Stimulated activated effector memory CD8-positive, alpha-beta T cell treated with anti-CD3 and anti-CD28 coated beads, Interleukin-12 subunit alpha, Interleukin-12 subunit beta, amount 100 ng/mL, for 72 hours (primary cell): ENCODE measurements at regions not wholly inside any gene's neighbourhood (a gene's known extent, or its start where the extent isn't known, plus 50 kb on each side); places are given as distances from the start of the nearest gene placed in this dataset.
"Not testable (repeated sequence)": the region's sequence is repeated elsewhere in the genome, so short reads cannot be mapped to it uniquely, and the experiment has no call there.

Source experiments
- ATAC-seq: fragments of 150-1000 bp; cut with Tn5 transposase; 2 replicates; pipeline ENCODE4 v1.10.0; 2021
- DNase-seq, 2 donors: peaks; one replicate each; pipeline ENCODE4 v3.0.0; 2021 to 2022; ENCODE audit warnings: low spot score in 2 of 2
- H3K27ac Mint-ChIP-seq: one replicate; pipeline ENCODE4 v1.8.0; 2022; ENCODE audit warnings: mild to moderate bottlenecking, mixed read lengths
- H3K36me3 Mint-ChIP-seq: one replicate; pipeline ENCODE4 v1.8.0; 2022; ENCODE audit warnings: mild to moderate bottlenecking, mixed read lengths
- H3K4me1 Mint-ChIP-seq: one replicate; pipeline ENCODE4 v1.8.0; 2022; ENCODE audit warnings: mixed read lengths
- H3K4me3 Mint-ChIP-seq: one replicate; pipeline ENCODE4 v1.8.0; 2022; ENCODE audit warnings: mild to moderate bottlenecking, mixed read lengths
- H3K9me3 Mint-ChIP-seq: one replicate; pipeline ENCODE4 v1.8.0; 2022; ENCODE audit warnings: mixed read lengths

- no peak for ATAC-seq
Measured at GRCh38 chr7:81264116-81264515, 345.3 kb upstream of the SEMA3C start.

GRCh38 chr7:81260152-81260551 is 341.3 kb upstream of the SEMA3C start:
- no peaks in the 10 kb centered on the region for H3K36me3 Mint-ChIP-seq
- H3K9me3 Mint-ChIP-seq, result peaks cover 31% of the 10 kb centered on the region
- H3K4me3 Mint-ChIP-seq, result no peak overlapping the region
- no peak overlapping the region for H3K27ac Mint-ChIP-seq
- ATAC-seq (no peak), DNase-seq (no peak)
- no peaks in the 10 kb centered on the region for H3K4me1 Mint-ChIP-seq

More at GRCh38 chr7:81264116-81264515, 345.3 kb upstream of the SEMA3C start:
- Mint-ChIP-seq H3K9me3 (peaks cover 22% of the 10 kb centered on the region), H3K4me1 (no peaks in the 10 kb centered on the region), H3K36me3 (no peaks in the 10 kb centered on the region), H3K27ac (no peak overlapping the region), H3K4me3 (no peak overlapping the region)
- DNase-seq, result no peak

DNA sequence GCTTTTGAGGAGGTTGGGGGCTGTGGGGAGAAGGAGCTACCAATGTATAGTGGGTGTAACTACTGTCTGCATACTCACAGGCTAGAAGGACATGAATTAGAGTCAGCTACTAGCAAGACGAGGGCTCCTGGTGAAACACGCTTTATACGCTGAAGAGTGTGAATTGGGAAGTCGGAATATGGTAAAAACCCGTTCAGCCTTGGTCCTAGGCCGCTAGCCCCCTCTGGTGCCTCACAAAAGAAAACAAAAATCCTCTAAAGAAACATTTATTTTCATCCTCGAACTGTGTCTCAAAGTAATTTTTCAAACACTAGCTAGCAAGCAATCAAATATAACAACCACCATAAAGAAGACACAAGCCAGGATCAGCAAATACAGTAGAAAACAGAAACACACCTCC is 338.1 kb upstream of the SEMA3C start:
- Mint-ChIP-seq H3K4me1 (no peaks in the 10 kb centered on the region), H3K27ac (no peak overlapping the region), H3K9me3 (peaks cover 29% of the 10 kb centered on the region), H3K36me3 (no peaks in the 10 kb centered on the region), H3K4me3 (no peak overlapping the region)
- DNase-seq (no peak), ATAC-seq (no peak)

DNA sequence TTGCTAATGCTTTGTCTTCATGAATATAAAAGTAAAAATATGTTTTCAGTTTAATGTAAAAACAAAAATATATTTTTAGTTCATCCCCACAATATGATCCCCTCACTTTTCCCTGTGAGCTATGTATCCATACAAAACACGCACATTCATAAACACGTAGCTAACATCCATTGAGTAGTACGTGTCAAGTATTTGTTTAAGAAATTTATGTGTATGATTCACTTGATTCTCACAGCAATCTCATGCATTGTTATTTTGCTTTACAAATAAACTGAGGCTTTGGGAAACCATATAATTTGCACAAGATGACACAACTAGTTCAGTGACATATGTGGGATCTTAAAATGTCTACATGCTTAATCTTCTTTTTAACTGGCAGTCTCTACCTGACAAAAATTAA is 329.6 kb upstream of the SEMA3C start:
- Mint-ChIP-seq H3K4me1 (no peaks in the 10 kb centered on the region), H3K9me3 (peaks cover 19% of the 10 kb centered on the region), H3K36me3 (no peaks in the 10 kb centered on the region), H3K4me3 (no peak overlapping the region), H3K27ac (no peak overlapping the region)
- DNase-seq (no peak), ATAC-seq (no peak)

DNA sequence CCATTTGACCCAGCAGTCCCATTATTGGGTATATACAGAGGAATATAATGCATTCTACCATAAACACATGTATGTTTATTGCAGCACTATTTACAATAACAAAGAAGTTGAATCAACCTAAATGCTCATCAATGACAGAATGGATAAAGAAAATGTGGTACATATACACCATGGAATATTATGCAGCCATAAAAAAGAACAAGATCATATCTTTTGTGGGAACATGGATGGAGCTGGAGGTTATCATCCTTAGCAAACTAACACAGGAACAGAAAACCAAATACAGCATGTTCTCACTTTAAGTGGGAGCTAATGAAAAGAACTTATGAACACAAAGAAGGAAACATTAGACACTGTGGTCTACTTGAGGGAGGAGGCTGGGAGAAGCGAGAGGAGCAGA is 328.5 kb upstream of the SEMA3C start:
- not testable (repeated sequence) for DNase-seq, H3K4me1 Mint-ChIP-seq, ATAC-seq, H3K27ac Mint-ChIP-seq, H3K4me3 Mint-ChIP-seq, H3K36me3 Mint-ChIP-seq
- peaks cover 19% of the 10 kb centered on the region for H3K9me3 Mint-ChIP-seq

- no peak for ATAC-seq
- DNase-seq, result no peak
- Mint-ChIP-seq H3K36me3 (no peaks in the 10 kb centered on the region), H3K4me3 (no peak overlapping the region), H3K4me1 (no peaks in the 10 kb centered on the region), H3K27ac (no peak overlapping the region), H3K9me3 (peaks cover 23% of the 10 kb centered on the region)
Measured at GRCh38 chr7:81245353-81245752, 326.5 kb upstream of the SEMA3C start.

DNA sequence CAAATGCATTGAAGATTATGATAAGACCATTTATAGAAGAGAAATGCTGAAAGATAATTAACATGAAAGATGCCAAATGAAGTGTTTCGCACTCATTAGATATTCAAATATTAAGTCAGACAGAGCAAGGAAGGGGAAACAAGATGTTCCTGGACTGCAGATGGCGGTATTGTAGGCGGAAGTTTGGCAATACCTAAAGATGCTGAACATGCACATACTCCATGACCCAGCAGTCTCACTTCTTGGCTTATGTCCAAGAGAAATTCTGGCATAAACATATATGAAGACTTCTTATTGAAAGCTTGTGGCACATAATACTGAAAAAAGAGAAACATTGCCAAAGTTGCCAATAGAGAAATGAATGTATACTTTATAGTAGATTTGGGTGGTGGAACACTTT is 325.4 kb upstream of the SEMA3C start:
- Mint-ChIP-seq H3K36me3 (no peaks in the 10 kb centered on the region), H3K9me3 (peaks cover 18% of the 10 kb centered on the region), H3K27ac (no peak overlapping the region), H3K4me3 (no peak overlapping the region), H3K4me1 (no peaks in the 10 kb centered on the region)
- DNase-seq (no peak), ATAC-seq (no peak)

DNA sequence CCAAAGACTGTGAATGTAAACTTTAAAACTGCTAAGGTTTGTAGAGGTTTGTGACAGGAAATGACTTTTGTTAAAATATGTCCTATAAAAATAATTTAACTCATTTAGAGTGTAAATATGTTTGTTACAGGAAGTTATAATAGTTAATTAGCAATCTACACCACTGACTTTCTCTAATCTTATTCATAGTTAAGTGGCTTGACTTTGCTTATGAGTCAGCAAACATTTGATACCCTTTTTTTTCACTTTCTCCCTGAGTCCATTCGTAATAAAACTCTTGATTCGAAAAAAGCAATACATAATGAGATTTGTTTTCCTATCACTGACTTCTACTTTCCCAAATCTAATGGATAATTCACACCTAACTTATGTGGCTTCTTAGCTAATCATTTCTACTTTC is 317.7 kb upstream of the SEMA3C start:
- no peaks in the 10 kb centered on the region for H3K4me1 Mint-ChIP-seq
- no peak overlapping the region for H3K4me3 Mint-ChIP-seq
- ATAC-seq (no peak), DNase-seq (no peak)
- no peak overlapping the region for H3K27ac Mint-ChIP-seq
- no peaks in the 10 kb centered on the region for H3K36me3 Mint-ChIP-seq
- H3K9me3 Mint-ChIP-seq, result peaks cover 15% of the 10 kb centered on the region

GRCh38 chr7:81235997-81236396 is 317.1 kb upstream of the SEMA3C start:
- Mint-ChIP-seq H3K36me3 (no peaks in the 10 kb centered on the region), H3K4me1 (no peaks in the 10 kb centered on the region), H3K27ac (no peak overlapping the region), H3K4me3 (no peak overlapping the region), H3K9me3 (peaks cover 11% of the 10 kb centered on the region)
- DNase-seq, result no peak
- ATAC-seq, result no peak

DNA sequence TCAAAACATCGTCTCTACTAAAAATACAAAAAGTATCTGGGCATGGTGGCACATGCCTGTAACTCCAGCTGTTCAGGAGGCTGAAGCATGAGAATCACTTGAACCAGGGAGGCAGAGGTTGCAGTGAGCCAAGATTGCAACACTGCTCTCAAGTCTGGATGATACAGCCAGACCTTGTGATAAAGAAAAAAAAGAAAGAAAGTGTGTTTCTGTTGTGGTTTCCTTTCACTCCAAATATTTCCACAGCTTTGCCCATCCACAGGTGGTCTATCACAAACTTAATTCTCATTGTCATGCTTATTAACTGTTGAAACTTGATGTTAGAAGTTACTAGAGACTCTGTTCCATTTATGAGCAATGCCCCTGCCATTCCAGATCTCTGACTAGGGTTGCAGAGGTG is 316.0 kb upstream of the SEMA3C start:
- Mint-ChIP-seq H3K4me1 (no peaks in the 10 kb centered on the region), H3K9me3 (peaks cover 17% of the 10 kb centered on the region), H3K4me3 (no peak overlapping the region), H3K27ac (no peak overlapping the region), H3K36me3 (no peaks in the 10 kb centered on the region)
- DNase-seq (no peak), ATAC-seq (no peak)

- peaks cover 21% of the 10 kb centered on the region for H3K9me3 Mint-ChIP-seq
- no peak for ATAC-seq
- H3K4me1 Mint-ChIP-seq, result no peaks in the 10 kb centered on the region
- no peak overlapping the region for H3K4me3 Mint-ChIP-seq
- no peak overlapping the region for H3K27ac Mint-ChIP-seq
- no peak for DNase-seq
- H3K36me3 Mint-ChIP-seq, result no peaks in the 10 kb centered on the region
Measured at GRCh38 chr7:81233208-81233940, 314.5 kb upstream of the SEMA3C start.

- ATAC-seq (no peak), DNase-seq (no peak)
- H3K27ac Mint-ChIP-seq, result no peak overlapping the region
- peaks cover 15% of the 10 kb centered on the region for H3K9me3 Mint-ChIP-seq
- no peak overlapping the region for H3K4me3 Mint-ChIP-seq
- no peaks in the 10 kb centered on the region for H3K36me3 Mint-ChIP-seq
- no peaks in the 10 kb centered on the region for H3K4me1 Mint-ChIP-seq
Measured at GRCh38 chr7:81232084-81232799, 313.4 kb upstream of the SEMA3C start.

DNA sequence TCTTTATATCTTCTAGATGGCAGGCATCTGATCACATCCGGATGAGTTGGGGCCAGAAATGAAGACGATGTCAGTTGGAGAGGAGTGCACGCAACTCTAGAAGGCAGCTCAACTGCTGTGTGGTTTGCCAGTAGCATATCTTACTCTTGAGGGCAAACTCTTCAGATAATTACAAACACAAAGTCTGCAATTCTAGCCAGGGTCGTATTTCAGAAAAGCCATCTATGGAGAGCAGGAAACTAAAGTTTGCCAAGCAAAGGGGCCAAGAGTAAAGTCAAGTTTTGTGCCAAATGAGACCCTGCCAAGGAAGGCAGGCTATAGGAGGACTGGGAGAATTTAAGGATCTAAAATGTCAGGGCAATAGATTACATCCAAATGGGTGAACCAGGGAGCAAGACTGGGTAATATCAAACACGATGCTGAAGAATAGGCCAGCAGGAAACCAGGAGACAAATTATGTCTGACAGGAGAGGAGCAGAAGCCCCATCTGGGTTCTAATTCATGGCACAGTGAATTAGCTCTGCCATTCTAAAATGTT is 312.5 kb upstream of the SEMA3C start:
- Mint-ChIP-seq H3K36me3 (no peaks in the 10 kb centered on the region), H3K9me3 (peaks cover 15% of the 10 kb centered on the region), H3K27ac (no peak overlapping the region), H3K4me1 (no peaks in the 10 kb centered on the region), H3K4me3 (no peak overlapping the region)
- no peak for DNase-seq
- no peak for ATAC-seq

GRCh38 chr7:81226234-81226633 is 307.4 kb upstream of the SEMA3C start:
- Mint-ChIP-seq H3K4me3 (no peak overlapping the region), H3K4me1 (no peaks in the 10 kb centered on the region), H3K9me3 (peaks cover 24% of the 10 kb centered on the region), H3K36me3 (no peaks in the 10 kb centered on the region), H3K27ac (no peak overlapping the region)
- DNase-seq (no peak), ATAC-seq (no peak)

DNA sequence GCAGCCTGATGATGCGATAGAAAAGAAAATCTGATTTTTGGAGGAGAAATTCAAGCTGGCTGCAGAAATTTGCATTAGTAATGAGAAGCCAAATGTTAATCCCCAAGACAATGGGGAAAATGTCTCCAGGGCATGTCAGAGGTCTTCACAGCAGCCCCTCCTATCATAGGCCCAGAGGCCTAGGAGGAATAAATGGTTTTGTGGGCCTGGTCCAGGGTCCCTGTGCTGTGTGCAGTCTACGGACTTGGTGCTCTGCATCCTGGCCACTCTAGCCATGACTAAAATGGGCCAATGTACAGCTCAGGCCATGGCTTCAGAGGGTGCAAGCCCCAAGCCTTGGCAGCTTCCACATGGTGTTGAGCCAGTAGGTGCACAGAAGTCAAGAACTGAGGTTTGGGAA is 303.8 kb upstream of the SEMA3C start:
- not testable (repeated sequence) for ATAC-seq, H3K27ac Mint-ChIP-seq, H3K9me3 Mint-ChIP-seq, DNase-seq, H3K4me3 Mint-ChIP-seq, H3K36me3 Mint-ChIP-seq, H3K4me1 Mint-ChIP-seq
